Caco-2 (cell line): ENCODE measurements at regions not wholly inside any gene's neighbourhood (a gene's known extent, or its start where the extent isn't known, plus 50 kb on each side); places are given as distances from the start of the nearest gene placed in this dataset.

Source experiments
- BruUV-seq: library from RNA; stranded (reverse); fragments of 400-500 nt; replicated peaks from 2 replicates; lab custom pipeline; 2021; lab: Mats Ljungman, UMichigan
- CTCF ChIA-PET: fragments of 300-600 bp; sonication (Branson Sonifier 250); formaldehyde crosslinking; loops from one replicate; lab custom pipeline; 2022; ENCODE audit warnings: antibody characterized with exemption; lab: Charles Lee
- POLR2A ChIA-PET: fragments of 300-600 bp; sonication (Branson Sonifier 250); formaldehyde crosslinking; loops from one replicate; lab custom pipeline; 2022; ENCODE audit warnings: antibody characterized with exemption; lab: Charles Lee
- DNase-seq, 2 experiments: peaks; one replicate each; pipeline versions ENCODE4 v3.0.0 to v3.0.0-alpha.2; 2020 to 2022
- H3K27me3 ChIP-seq: replicated peaks from 2 replicates; pipeline ENCODE4 v1.6.0; 2011; ENCODE audit warnings: low read length; ENCODE audit not compliant: control insufficient read depth, insufficient read depth
- H3K36me3 ChIP-seq: 2 replicates; pipeline ENCODE4 v1.5.1; 2011; ENCODE audit warnings: low read length; ENCODE audit not compliant: control insufficient read depth, insufficient read depth
- H3K4me1 ChIP-seq: fragments of 250-450 bp; sonication (Bioruptor Pico); 2 replicates; pipeline ENCODE4 v1.5.1; 2020; ENCODE audit warnings: mild to moderate bottlenecking
- H3K4me3 ChIP-seq: 2 replicates; pipeline ENCODE4 v1.5.1; 2011; ENCODE audit warnings: low read depth, mild to moderate bottlenecking, control low read depth, low read length
- H3K9me3 ChIP-seq: fragments of 250-450 bp; sonication (Bioruptor Pico); 2 replicates; pipeline ENCODE4 v1.5.1; 2020; ENCODE audit warnings: mild to moderate bottlenecking, moderate library complexity
- H3K27ac Mint-ChIP-seq: one replicate; pipeline ENCODE4 v1.8.0; 2022; ENCODE audit warnings: mixed read lengths; ENCODE audit not compliant: unreplicated experiment
- H3K27me3 Mint-ChIP-seq: one replicate; pipeline ENCODE4 v1.8.0; 2022; ENCODE audit warnings: mixed read lengths; ENCODE audit not compliant: insufficient read depth, unreplicated experiment
- H3K36me3 Mint-ChIP-seq: one replicate; pipeline ENCODE4 v1.8.0; 2022; ENCODE audit warnings: mild to moderate bottlenecking, mixed read lengths; ENCODE audit not compliant: insufficient read depth, unreplicated experiment
- H3K4me1 Mint-ChIP-seq: one replicate; pipeline ENCODE4 v1.8.0; 2022; ENCODE audit warnings: low read depth, mixed read lengths; ENCODE audit not compliant: unreplicated experiment
- H3K4me3 Mint-ChIP-seq: one replicate; pipeline ENCODE4 v1.8.0; 2022; ENCODE audit warnings: mild to moderate bottlenecking, moderate library complexity, mixed read lengths; ENCODE audit not compliant: unreplicated experiment
- H3K9me3 Mint-ChIP-seq: one replicate; pipeline ENCODE4 v1.8.0; 2022; ENCODE audit warnings: mixed read lengths; ENCODE audit not compliant: unreplicated experiment
- intact Hi-C: fragments of 100-400 bp; cut with micrococcal nuclease; formaldehyde crosslinking; loops from one replicate; pipeline ENCODE4 v1.10.0; 2022; ENCODE audit not compliant: unreplicated experiment
- TF ChIP-seq, protein P1 (sequence below), 2 experiments: fragments of 200-600 bp in 1 of 2; IDR thresholded peaks; 1 replicate in 1 of 2; 2 replicates in 1 of 2; pipeline versions ENCODE4 v1.5.1 to v1.8.0; 2011 to 2022; ENCODE audit warnings: antibody characterized with exemption in 1 of 2, control low read depth in 1 of 2, inconsistent platforms in 1 of 2, low read depth in 1 of 2, low read length in 1 of 2, mild to moderate bottlenecking in 1 of 2, moderate library complexity in 1 of 2; ENCODE audit not compliant: insufficient read depth in 1 of 2, severe bottlenecking in 1 of 2, unreplicated experiment in 1 of 2

DNA sequence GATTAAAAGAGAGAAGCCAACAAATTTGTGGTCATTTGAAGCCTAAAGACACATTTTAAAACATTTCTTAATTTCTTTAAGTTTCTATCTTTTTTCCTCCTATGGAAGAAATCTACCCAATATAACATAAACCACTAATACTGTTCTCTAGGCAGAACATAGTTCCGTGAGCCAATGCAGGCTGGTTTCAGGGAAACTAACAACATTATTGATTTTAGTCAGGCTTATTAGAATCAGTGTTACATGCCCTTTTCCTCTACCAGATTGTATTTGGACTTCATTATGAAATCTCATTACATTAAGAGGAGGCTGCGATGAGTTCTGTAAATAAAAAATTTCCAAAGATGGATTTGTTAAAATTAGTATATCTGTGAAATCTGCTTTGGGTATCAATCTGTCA lies 249.9 kb downstream of the PTBP2 start:
- CTCF ChIA-PET, result no interaction called here
- POLR2A ChIA-PET, result no interaction called here

DNA sequence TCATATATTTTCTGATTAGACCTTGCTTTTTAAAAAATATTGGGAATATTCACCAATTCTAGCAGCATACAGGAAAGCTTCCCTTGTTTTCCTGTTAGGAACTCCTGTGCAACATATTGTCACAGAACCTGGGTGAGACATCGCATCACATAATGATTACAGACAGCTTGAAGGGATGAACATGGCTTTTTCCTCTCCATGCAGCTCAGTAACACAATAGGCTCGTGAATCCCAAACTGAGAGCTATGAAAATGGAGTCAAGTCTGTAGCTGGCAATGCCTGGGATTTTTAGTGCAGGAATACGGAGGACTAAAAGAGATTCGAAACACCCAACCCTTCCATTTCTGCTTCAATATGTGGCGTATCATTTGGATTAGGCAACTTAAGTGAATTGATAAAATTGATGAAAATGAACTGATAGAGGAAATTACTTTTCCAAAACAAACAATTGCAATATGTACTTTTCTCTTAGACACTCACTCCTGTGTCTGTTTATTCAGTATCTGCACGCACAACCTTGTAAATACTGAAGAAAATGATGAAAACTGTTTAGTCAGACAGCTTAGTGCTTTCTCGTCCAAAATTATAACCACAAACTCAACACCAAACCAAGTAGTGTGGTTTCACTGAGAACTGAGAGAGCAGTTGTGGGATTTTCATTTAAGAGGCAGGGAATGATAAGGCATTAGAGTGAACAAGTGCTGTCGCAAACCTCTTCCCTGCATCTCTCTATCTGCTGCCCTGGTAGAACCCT lies 250.4 kb downstream of the PTBP2 start:
- H3K9me3 ChIP-seq, result no peaks in the 10 kb centered on the region
- H3K4me3 ChIP-seq, result no peak overlapping the region
- no peak overlapping the region for H3K4me3 Mint-ChIP-seq
- no peaks in the 10 kb centered on the region for H3K4me1 Mint-ChIP-seq
- no peaks in the 10 kb centered on the region for H3K27me3 ChIP-seq
- ChIA-PET CTCF (no interaction called here), POLR2A (interaction anchor here (0.5 kb wide), 1 partner anchor 28 kb away, joined by 5 read pairs; no protein-coding TSS in a partner anchor)
- BruUV-seq, result no TSS peak
- no peaks in the 10 kb centered on the region for H3K36me3 ChIP-seq
- H3K27ac Mint-ChIP-seq, result no peak overlapping the region
- DNase-seq, result no peak
- intact Hi-C loops, result no loop called here
- TF ChIP-seq, protein P1, sequence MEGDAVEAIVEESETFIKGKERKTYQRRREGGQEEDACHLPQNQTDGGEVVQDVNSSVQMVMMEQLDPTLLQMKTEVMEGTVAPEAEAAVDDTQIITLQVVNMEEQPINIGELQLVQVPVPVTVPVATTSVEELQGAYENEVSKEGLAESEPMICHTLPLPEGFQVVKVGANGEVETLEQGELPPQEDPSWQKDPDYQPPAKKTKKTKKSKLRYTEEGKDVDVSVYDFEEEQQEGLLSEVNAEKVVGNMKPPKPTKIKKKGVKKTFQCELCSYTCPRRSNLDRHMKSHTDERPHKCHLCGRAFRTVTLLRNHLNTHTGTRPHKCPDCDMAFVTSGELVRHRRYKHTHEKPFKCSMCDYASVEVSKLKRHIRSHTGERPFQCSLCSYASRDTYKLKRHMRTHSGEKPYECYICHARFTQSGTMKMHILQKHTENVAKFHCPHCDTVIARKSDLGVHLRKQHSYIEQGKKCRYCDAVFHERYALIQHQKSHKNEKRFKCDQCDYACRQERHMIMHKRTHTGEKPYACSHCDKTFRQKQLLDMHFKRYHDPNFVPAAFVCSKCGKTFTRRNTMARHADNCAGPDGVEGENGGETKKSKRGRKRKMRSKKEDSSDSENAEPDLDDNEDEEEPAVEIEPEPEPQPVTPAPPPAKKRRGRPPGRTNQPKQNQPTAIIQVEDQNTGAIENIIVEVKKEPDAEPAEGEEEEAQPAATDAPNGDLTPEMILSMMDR (IDR thresholded peaks at IDR 0.05; ENCODE audit: insufficient read depth in 1 of 2, low read depth in 1 of 2, low read length in 1 of 2, severe bottlenecking in 1 of 2, unreplicated experiment in 1 of 2), result no peak
- H3K9me3 Mint-ChIP-seq, result peaks cover 10% of the 10 kb centered on the region
- H3K27me3 Mint-ChIP-seq, result no peaks in the 10 kb centered on the region
- H3K36me3 Mint-ChIP-seq, result no peaks in the 10 kb centered on the region
- H3K4me1 ChIP-seq, result peaks cover 21% of the 10 kb centered on the region

More for the DNA sequence above, 249.9 kb downstream of the PTBP2 start:
- Mint-ChIP-seq H3K36me3 (no peaks in the 10 kb centered on the region), H3K27me3 (no peaks in the 10 kb centered on the region), H3K9me3 (peaks cover 10% of the 10 kb centered on the region), H3K4me3 (no peak overlapping the region), H3K27ac (no peak overlapping the region), H3K4me1 (no peaks in the 10 kb centered on the region)
- Histone ChIP-seq H3K4me1 (peaks cover 22% of the 10 kb centered on the region), H3K36me3 (no peaks in the 10 kb centered on the region), H3K27me3 (no peaks in the 10 kb centered on the region), H3K4me3 (no peak overlapping the region), H3K9me3 (no peaks in the 10 kb centered on the region)
- BruUV-seq, result no TSS peak
- TF ChIP-seq, protein P1 (IDR thresholded peaks at IDR 0.05; ENCODE audit: insufficient read depth in 1 of 2, low read depth in 1 of 2, low read length in 1 of 2, severe bottlenecking in 1 of 2, unreplicated experiment in 1 of 2), result no peak
- no peak for DNase-seq
- intact Hi-C loops, result no loop called here

DNA sequence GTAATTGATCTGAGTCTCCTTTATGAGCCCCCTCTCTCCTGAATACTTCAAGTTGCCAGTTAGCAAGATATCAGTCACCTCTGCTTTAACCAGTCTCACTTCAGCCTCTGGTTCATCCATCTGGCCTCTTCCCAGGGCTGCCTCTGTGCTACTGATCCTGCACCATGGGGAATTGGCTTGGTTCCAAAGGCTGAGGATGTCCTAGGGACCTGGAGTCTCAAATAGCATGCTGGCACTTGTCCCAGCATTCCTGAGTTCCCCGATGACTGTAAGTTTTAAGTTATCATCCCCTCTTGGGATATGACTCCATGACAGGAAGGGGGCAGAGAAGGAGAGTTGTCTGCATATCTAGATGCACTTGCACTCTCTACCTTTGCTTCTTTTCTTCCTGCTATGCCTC lies 252.0 kb downstream of the PTBP2 start:
- CTCF ChIA-PET, result no interaction called here
- H3K4me1 ChIP-seq, result peaks cover 8% of the 10 kb centered on the region
- Mint-ChIP-seq H3K9me3 (peaks cover 10% of the 10 kb centered on the region), H3K36me3 (no peaks in the 10 kb centered on the region), H3K27ac (no peak overlapping the region), H3K4me3 (no peak overlapping the region), H3K4me1 (no peaks in the 10 kb centered on the region), H3K27me3 (no peaks in the 10 kb centered on the region)
- H3K36me3 ChIP-seq, result no peaks in the 10 kb centered on the region
- BruUV-seq, result no TSS peak
- intact Hi-C loops, result no loop called here
- no peaks in the 10 kb centered on the region for H3K9me3 ChIP-seq
- POLR2A ChIA-PET, result no interaction called here
- no peak overlapping the region for H3K4me3 ChIP-seq
- H3K27me3 ChIP-seq, result no peaks in the 10 kb centered on the region
- TF ChIP-seq, protein P1 (IDR thresholded peaks at IDR 0.05; ENCODE audit: insufficient read depth in 1 of 2, low read depth in 1 of 2, low read length in 1 of 2, severe bottlenecking in 1 of 2, unreplicated experiment in 1 of 2), result no peak
- no peak for DNase-seq
